H9 (cell line): ENCODE measurements at regions not wholly inside any gene's neighbourhood (a gene's known extent, or its start where the extent isn't known, plus 50 kb on each side); places are given as distances from the start of the nearest gene placed in this dataset.

Experiments
- DNase-seq: peaks from one replicate; pipeline ENCODE4 v3.0.0-alpha.2; 2017
- H2AFZ ChIP-seq: one replicate; pipeline ENCODE4 v1.6.1; 2013; ENCODE audit warnings: mild to moderate bottlenecking, low read length, control low read depth, moderate library complexity
- H2AK5ac ChIP-seq: 2 replicates; pipeline ENCODE4 v1.6.1; 2013; ENCODE audit warnings: low read length, control low read depth, mixed read lengths; ENCODE audit not compliant: insufficient read length
- H2BK120ac ChIP-seq: one replicate; pipeline ENCODE4 v1.6.1; 2013; ENCODE audit warnings: low read depth, mild to moderate bottlenecking, low read length, control low read depth, inconsistent platforms; ENCODE audit not compliant: poor library complexity, severe bottlenecking
- H2BK12ac ChIP-seq: 2 replicates; pipeline ENCODE4 v1.6.1; 2013; ENCODE audit warnings: low read length, control low read depth, mixed read lengths, low read depth; ENCODE audit not compliant: insufficient read length
- H2BK15ac ChIP-seq: 2 replicates; pipeline ENCODE4 v1.6.1; 2013; ENCODE audit warnings: low read depth, low read length, control low read depth
- H2BK20ac ChIP-seq: one replicate; pipeline ENCODE4 v1.6.1; 2013; ENCODE audit warnings: low read depth, mild to moderate bottlenecking, low read length, control low read depth, inconsistent platforms; ENCODE audit not compliant: poor library complexity, severe bottlenecking
- H2BK5ac ChIP-seq: 2 replicates; pipeline ENCODE4 v1.6.1; 2013; ENCODE audit warnings: low read length, control low read depth, mixed read lengths; ENCODE audit not compliant: insufficient read length
- H3K14ac ChIP-seq: 2 replicates; pipeline ENCODE4 v1.6.1; 2013; ENCODE audit warnings: low read length, control low read depth; ENCODE audit not compliant: insufficient read depth
- H3K18ac ChIP-seq: 2 replicates; pipeline ENCODE4 v1.6.1; 2013; ENCODE audit warnings: low read depth, mild to moderate bottlenecking, mixed read lengths, low read length, control low read depth; ENCODE audit not compliant: insufficient read length
- H3K23ac ChIP-seq: 2 replicates; pipeline ENCODE4 v1.6.1; 2013; ENCODE audit warnings: low read length, control low read depth, mixed read lengths, low read depth; ENCODE audit not compliant: insufficient read length
- H3K23me2 ChIP-seq: 2 replicates; pipeline ENCODE4 v1.6.1; 2013; ENCODE audit warnings: low read depth, mild to moderate bottlenecking, mixed read lengths, low read length, control low read depth; ENCODE audit not compliant: insufficient read length, poor library complexity, severe bottlenecking
- H3K27ac ChIP-seq: 2 replicates; pipeline ENCODE4 v1.5.1; 2013; ENCODE audit warnings: low read length, control low read depth, mixed read lengths, low read depth; ENCODE audit not compliant: insufficient read length
- H3K27me3 ChIP-seq: 2 replicates; pipeline ENCODE4 v1.6.1; 2013; ENCODE audit warnings: low read length, control low read depth, inconsistent platforms; ENCODE audit not compliant: insufficient read depth
- H3K4ac ChIP-seq: 2 replicates; pipeline ENCODE4 v1.6.1; 2013; ENCODE audit warnings: low read depth, mild to moderate bottlenecking, control low read depth, inconsistent platforms, low read length, moderate library complexity
- H3K4me1 ChIP-seq: 2 replicates; pipeline ENCODE4 v1.6.1; 2013; ENCODE audit warnings: low read length, control low read depth, inconsistent platforms; ENCODE audit not compliant: insufficient read depth
- H3K4me2 ChIP-seq: 2 replicates; pipeline ENCODE4 v1.6.1; 2013; ENCODE audit warnings: low read length, control low read depth, mixed read lengths; ENCODE audit not compliant: insufficient read length, insufficient read depth
- H3K56ac ChIP-seq: 2 replicates; pipeline ENCODE4 v1.6.1; 2013; ENCODE audit warnings: low read depth, mild to moderate bottlenecking, mixed read lengths, low read length, control low read depth; ENCODE audit not compliant: insufficient read length
- H3K79me1 ChIP-seq: 2 replicates; pipeline ENCODE4 v1.6.1; 2013; ENCODE audit warnings: low read depth, mild to moderate bottlenecking, moderate library complexity, low read length, control low read depth, inconsistent platforms; ENCODE audit not compliant: insufficient read depth, poor library complexity, severe bottlenecking
- H3K79me2 ChIP-seq: 2 replicates; pipeline ENCODE4 v1.6.1; 2013; ENCODE audit warnings: low read length, control low read depth, inconsistent platforms; ENCODE audit not compliant: insufficient read depth
- H3K9ac ChIP-seq: 2 replicates; pipeline ENCODE4 v1.6.1; 2013; ENCODE audit warnings: low read length, control low read depth, mixed read lengths; ENCODE audit not compliant: insufficient read length; ENCODE audit errors: extremely low read depth
- H3K9me3 ChIP-seq: one replicate; pipeline ENCODE4 v1.6.1; 2013; ENCODE audit warnings: low read depth, low read length, inconsistent platforms; ENCODE audit not compliant: control insufficient read depth
- H3T11ph ChIP-seq: one replicate; pipeline ENCODE4 v1.6.1; 2013; ENCODE audit warnings: mild to moderate bottlenecking, low read length, control low read depth, inconsistent platforms
- H4K20me1 ChIP-seq: one replicate; pipeline ENCODE4 v1.6.1; 2013; ENCODE audit not compliant: control insufficient read depth, insufficient read length, insufficient read depth
- H4K5ac ChIP-seq: 2 replicates; pipeline ENCODE4 v1.6.1; 2013; ENCODE audit warnings: low read depth, mild to moderate bottlenecking, mixed read lengths, low read length, control low read depth; ENCODE audit not compliant: insufficient read length
- H4K8ac ChIP-seq: replicated peaks from 2 replicates; pipeline ENCODE4 v1.6.1; 2013; ENCODE audit warnings: low read length, control low read depth, mixed read lengths, low read depth; ENCODE audit not compliant: insufficient read length
- H4K91ac ChIP-seq: 2 replicates; pipeline ENCODE4 v1.6.1; 2013; ENCODE audit warnings: low read depth, mild to moderate bottlenecking, moderate library complexity, mixed read lengths, low read length, control low read depth; ENCODE audit not compliant: insufficient read length
- H3K27ac Mint-ChIP-seq, 3 experiments: 2 replicates in 2 of 3; 3 replicates in 1 of 3; pipeline ENCODE4 v1.8.0; 2020 to 2021; ENCODE audit warnings: mixed read lengths in 3 of 3, mild to moderate bottlenecking in 1 of 3, moderate library complexity in 1 of 3
- H3K27me3 Mint-ChIP-seq: 2 replicates; pipeline ENCODE4 v1.8.0; 2021; ENCODE audit warnings: low read depth, mild to moderate bottlenecking, moderate library complexity, mixed read lengths
- H3K36me3 Mint-ChIP-seq, 3 experiments: 2 replicates in 2 of 3; 3 replicates in 1 of 3; pipeline ENCODE4 v1.8.0; 2020 to 2021; ENCODE audit warnings: low read depth in 3 of 3, mixed read lengths in 3 of 3; ENCODE audit not compliant: insufficient read depth in 1 of 3
- H3K4me1 Mint-ChIP-seq, 2 experiments: 2 replicates each; pipeline ENCODE4 v1.8.0; 2020; ENCODE audit warnings: mixed read lengths in 2 of 2
- H3K4me3 Mint-ChIP-seq, 2 experiments: 2 replicates in 1 of 2; 3 replicates in 1 of 2; pipeline ENCODE4 v1.8.0; 2020 to 2021; ENCODE audit warnings: mild to moderate bottlenecking in 2 of 2, mixed read lengths in 2 of 2, moderate library complexity in 1 of 2
- H3K9me3 Mint-ChIP-seq, 2 experiments: 2 replicates in 1 of 2; 3 replicates in 1 of 2; pipeline ENCODE4 v1.8.0; 2020; ENCODE audit warnings: mild to moderate bottlenecking in 2 of 2, mixed read lengths in 2 of 2, moderate library complexity in 1 of 2
- WGBS: extraction: QIAGEN DNeasy Blood & Tissue Kit; methylation state at CpG from one replicate; pipeline ENCODE4 v1.1.7; 2013; ENCODE audit warnings: missing lambda C conversion rate, low lambda C conversion rate, mixed read lengths; ENCODE audit not compliant: insufficient read length; ENCODE audit errors: extremely low coverage; 5-methylcytosine and 5-hydroxymethylcytosine counted together
- TF ChIP-seq, protein P1 (sequence below): fragments of 200-600 bp; sonication (generic); conservative IDR thresholded peaks from 3 replicates; pipeline ENCODE4 v1.8.0; 2021; ENCODE audit warnings: antibody characterized with exemption, mild to moderate bottlenecking

DNA sequence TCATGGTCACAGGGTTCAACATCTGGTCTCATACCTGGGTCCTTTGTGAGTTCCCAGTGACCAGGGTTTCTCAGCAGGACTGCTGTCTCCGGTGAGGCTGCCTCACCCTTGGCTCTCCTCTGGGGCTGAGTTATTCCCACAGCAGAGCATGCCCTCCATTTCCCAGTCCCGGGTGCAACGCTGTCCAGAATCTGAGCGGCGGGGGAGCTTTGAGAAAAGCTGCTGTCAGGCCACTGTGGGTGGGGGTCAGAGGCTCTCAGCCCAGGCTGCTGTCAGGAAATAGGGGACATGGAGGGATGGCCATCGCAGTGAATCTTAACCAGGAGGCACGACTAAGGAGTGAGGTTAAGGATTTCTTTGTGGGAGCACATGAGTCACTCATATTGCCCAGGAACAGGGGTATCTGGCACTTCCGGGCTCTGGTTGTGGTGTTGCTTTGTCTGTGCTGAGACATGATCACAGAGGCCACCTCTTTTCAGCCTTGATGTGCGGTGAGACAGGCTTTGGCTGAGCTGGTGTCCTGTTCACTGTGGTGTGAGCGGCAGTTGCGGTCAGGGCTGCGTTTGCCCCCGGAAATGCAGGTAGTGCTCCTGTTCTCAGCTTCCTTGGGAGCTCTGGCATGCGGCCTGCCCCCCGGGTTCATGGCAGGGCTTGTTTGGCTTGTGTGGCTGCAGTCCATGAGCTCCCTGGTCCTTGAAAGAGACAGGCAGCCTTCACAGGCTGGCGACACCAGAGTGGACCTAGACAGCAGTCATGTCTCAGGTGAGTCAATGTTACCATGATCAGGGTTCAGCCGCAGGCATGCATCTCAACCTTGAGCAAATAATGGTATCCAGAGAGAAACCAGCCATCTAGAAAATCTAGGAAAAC, 310.7 kb upstream of the MYT1L start:
- H3K18ac ChIP-seq = no peak overlapping the region
- H3K79me1 ChIP-seq = no peaks in the 10 kb centered on the region
- no peaks in the 10 kb centered on the region for H3K79me2 ChIP-seq
- H3T11ph ChIP-seq = no peak overlapping the region
- H3K4me1 Mint-ChIP-seq = peaks cover 10 to 17% of the 10 kb centered on the region in 2 experiments
- no peak overlapping the region for H2AK5ac ChIP-seq
- H4K8ac ChIP-seq = no peak overlapping the region
- no peak overlapping the region for H3K56ac ChIP-seq
- H3K27ac Mint-ChIP-seq = peak overlapping the region in 1 of 3 experiments; percentile 57; a peak in 1 of 7 replicates
- TF ChIP-seq, protein P1, sequence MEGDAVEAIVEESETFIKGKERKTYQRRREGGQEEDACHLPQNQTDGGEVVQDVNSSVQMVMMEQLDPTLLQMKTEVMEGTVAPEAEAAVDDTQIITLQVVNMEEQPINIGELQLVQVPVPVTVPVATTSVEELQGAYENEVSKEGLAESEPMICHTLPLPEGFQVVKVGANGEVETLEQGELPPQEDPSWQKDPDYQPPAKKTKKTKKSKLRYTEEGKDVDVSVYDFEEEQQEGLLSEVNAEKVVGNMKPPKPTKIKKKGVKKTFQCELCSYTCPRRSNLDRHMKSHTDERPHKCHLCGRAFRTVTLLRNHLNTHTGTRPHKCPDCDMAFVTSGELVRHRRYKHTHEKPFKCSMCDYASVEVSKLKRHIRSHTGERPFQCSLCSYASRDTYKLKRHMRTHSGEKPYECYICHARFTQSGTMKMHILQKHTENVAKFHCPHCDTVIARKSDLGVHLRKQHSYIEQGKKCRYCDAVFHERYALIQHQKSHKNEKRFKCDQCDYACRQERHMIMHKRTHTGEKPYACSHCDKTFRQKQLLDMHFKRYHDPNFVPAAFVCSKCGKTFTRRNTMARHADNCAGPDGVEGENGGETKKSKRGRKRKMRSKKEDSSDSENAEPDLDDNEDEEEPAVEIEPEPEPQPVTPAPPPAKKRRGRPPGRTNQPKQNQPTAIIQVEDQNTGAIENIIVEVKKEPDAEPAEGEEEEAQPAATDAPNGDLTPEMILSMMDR = no peak
- no peak overlapping the region for H2BK120ac ChIP-seq
- H3K27me3 Mint-ChIP-seq = peaks cover 5% of the 10 kb centered on the region
- H3K9me3 Mint-ChIP-seq = peaks cover 3 to 5% of the 10 kb centered on the region in 2 experiments; a peak in 4 of 5 replicates
- no peak overlapping the region for H3K4me3 Mint-ChIP-seq
- H3K4me2 ChIP-seq = no peak overlapping the region
- H4K5ac ChIP-seq = no peak overlapping the region
- H3K23ac ChIP-seq = no peak overlapping the region
- H3K4ac ChIP-seq = no peak overlapping the region
- no peaks in the 10 kb centered on the region for H4K20me1 ChIP-seq
- H3K27ac ChIP-seq = no peak overlapping the region
- no peak overlapping the region for H2BK15ac ChIP-seq
- DNase-seq = no peak
- H3K9ac ChIP-seq = no peak overlapping the region
- no CpG with 5 or more reads among the region's 17 CpGs for WGBS
- H3K27me3 ChIP-seq = no peaks in the 10 kb centered on the region
- no peak overlapping the region for H2AFZ ChIP-seq
- H3K36me3 Mint-ChIP-seq = peaks cover 0 to 5% (median 0%) of the 10 kb centered on the region in 3 experiments; a peak in 3 of 7 replicates
- no peak overlapping the region for H3K14ac ChIP-seq
- no peak overlapping the region for H2BK5ac ChIP-seq
- H3K9me3 ChIP-seq = no peaks in the 10 kb centered on the region
- H3K4me1 ChIP-seq = no peaks in the 10 kb centered on the region
- H2BK20ac ChIP-seq = no peak overlapping the region
- H3K23me2 ChIP-seq = no peaks in the 10 kb centered on the region
- no peak overlapping the region for H4K91ac ChIP-seq
- H2BK12ac ChIP-seq = no peak overlapping the region
